ENCODE measurements at regions not wholly inside any gene's neighbourhood (a gene's known extent, or its start where the extent isn't known, plus 50 kb on each side); places are given as distances from the start of the nearest gene placed in this dataset.

DNA sequence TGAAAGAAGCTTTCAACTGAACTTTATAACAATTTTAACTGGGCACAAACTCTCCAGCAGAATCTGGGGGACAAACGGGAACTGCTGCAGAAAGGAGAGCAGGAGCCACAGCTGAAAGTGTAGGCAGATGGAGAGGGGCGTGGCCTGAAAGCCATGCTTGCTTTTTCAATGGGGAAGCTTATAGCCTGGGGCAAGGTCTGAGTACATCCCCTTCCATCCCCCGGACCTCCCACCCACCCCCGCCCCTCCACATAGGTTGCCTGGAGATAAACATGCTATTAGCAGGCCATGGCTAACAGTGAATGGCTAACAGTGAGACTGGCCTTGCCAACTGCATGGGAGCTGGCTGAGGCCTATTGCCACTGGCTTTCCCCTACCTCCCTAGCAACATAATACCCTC, 317.9 kb upstream of the TANK start (continued):
- TF ChIP-seq, protein P1, sequence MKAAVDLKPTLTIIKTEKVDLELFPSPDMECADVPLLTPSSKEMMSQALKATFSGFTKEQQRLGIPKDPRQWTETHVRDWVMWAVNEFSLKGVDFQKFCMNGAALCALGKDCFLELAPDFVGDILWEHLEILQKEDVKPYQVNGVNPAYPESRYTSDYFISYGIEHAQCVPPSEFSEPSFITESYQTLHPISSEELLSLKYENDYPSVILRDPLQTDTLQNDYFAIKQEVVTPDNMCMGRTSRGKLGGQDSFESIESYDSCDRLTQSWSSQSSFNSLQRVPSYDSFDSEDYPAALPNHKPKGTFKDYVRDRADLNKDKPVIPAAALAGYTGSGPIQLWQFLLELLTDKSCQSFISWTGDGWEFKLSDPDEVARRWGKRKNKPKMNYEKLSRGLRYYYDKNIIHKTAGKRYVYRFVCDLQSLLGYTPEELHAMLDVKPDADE (IDR thresholded peaks at IDR 0.05), result no peak
- TF ChIP-seq EZH2phosphoT487 (IDR thresholded peaks at IDR 0.05; ENCODE audit: unreplicated experiment) (no peak), EZH2 (IDR thresholded peaks at IDR 0.05; ENCODE audit: low read depth, unreplicated experiment) (no peak), STAT1 (IDR thresholded peaks at IDR 0.05; ENCODE audit: unreplicated experiment) (no peak), ZNF331 (CRISPR knock-in tag; IDR thresholded peaks at IDR 0.05; ENCODE audit: low read depth) (no peak)
- TF ChIP-seq, protein P2, sequence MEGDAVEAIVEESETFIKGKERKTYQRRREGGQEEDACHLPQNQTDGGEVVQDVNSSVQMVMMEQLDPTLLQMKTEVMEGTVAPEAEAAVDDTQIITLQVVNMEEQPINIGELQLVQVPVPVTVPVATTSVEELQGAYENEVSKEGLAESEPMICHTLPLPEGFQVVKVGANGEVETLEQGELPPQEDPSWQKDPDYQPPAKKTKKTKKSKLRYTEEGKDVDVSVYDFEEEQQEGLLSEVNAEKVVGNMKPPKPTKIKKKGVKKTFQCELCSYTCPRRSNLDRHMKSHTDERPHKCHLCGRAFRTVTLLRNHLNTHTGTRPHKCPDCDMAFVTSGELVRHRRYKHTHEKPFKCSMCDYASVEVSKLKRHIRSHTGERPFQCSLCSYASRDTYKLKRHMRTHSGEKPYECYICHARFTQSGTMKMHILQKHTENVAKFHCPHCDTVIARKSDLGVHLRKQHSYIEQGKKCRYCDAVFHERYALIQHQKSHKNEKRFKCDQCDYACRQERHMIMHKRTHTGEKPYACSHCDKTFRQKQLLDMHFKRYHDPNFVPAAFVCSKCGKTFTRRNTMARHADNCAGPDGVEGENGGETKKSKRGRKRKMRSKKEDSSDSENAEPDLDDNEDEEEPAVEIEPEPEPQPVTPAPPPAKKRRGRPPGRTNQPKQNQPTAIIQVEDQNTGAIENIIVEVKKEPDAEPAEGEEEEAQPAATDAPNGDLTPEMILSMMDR (conservative IDR thresholded peaks at IDR 0.05; ENCODE audit: low read depth in 2 of 2), result no peak

DNA sequence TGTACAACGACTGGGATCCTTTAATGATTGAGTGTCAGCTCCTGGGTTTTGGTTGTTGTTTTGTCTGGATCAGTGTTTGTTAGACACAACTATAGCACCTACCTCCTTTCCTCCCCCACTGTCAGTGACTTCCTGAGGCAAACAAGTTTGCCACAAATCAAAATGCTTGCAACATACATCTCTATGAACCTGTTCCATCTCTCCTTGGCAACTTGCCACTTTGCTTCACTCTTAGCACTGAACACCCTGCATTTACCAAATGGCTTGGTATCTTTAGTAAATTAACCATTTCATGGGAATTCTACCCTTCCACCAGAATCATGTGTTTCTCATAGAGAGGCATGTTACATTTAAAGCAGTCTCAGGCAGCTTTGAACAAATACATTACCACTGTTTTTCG, 301.1 kb upstream of the TANK start:
- Histone ChIP-seq H3K4me3 (no peak overlapping the region), H3K27me3 (ENCODE audit: insufficient read depth) (no peaks in the 10 kb centered on the region), H4K20me1 (replicated peaks; ENCODE audit: insufficient read depth) (no peaks in the 10 kb centered on the region), H2AFZ (no peak overlapping the region), H3K79me2 (replicated peaks; ENCODE audit: insufficient read depth) (no peaks in the 10 kb centered on the region), H3K9me2 (ENCODE audit: insufficient read depth) (no peaks in the 10 kb centered on the region), H3K4me2 (no peak overlapping the region), H3K27ac (ENCODE audit: low read depth) (no peak overlapping the region), H3K36me3 (ENCODE audit: insufficient read depth) (no peaks in the 10 kb centered on the region), H3F3A (replicated peaks; ENCODE audit: low read depth) (no peaks in the 10 kb centered on the region), H3K4me1 (ENCODE audit: insufficient read depth) (no peaks in the 10 kb centered on the region)
- peaks cover 2% of the 10 kb centered on the region; the same call in 1 of the 3 replicates for H3K4me1 Mint-ChIP-seq
- peaks cover 8% of the 10 kb centered on the region; the same call in 2 of the 3 replicates for H3K9me3 Mint-ChIP-seq
- no peak overlapping the region for H3K4me3 Mint-ChIP-seq
- DNase-seq (ENCODE audit: low spot score), result no peak
- ATAC-seq, result no peak
- H3K27me3 Mint-ChIP-seq (ENCODE audit: insufficient read depth, low read depth, poor library complexity), result no peaks in the 10 kb centered on the region
- no peak overlapping the region for H3K27ac Mint-ChIP-seq
- H3K36me3 Mint-ChIP-seq (ENCODE audit: low read depth), result 0 out of 3 replicates have a peak, but pooled peaks cover 3% of the 10 kb centered on the region
- TF ChIP-seq ZNF114 (CRISPR knock-in tag; IDR thresholded peaks at IDR 0.05) (no peak), ZNF331 (CRISPR knock-in tag; IDR thresholded peaks at IDR 0.05; ENCODE audit: low read depth) (no peak), JUNB (IDR thresholded peaks at IDR 0.05; ENCODE audit: unreplicated experiment) (no peak), NANOG (IDR thresholded peaks at IDR 0.05; ENCODE audit: borderline replicate concordance) (no peak), EZH2phosphoT487 (IDR thresholded peaks at IDR 0.05; ENCODE audit: unreplicated experiment) (no peak), STAT1 (IDR thresholded peaks at IDR 0.05; ENCODE audit: unreplicated experiment) (no peak), EZH2 (IDR thresholded peaks at IDR 0.05; ENCODE audit: low read depth, unreplicated experiment) (no peak), CREB1 (CRISPR knock-in tag; IDR thresholded peaks at IDR 0.05; ENCODE audit: low read depth) (no peak)
- TF ChIP-seq, protein P3, sequence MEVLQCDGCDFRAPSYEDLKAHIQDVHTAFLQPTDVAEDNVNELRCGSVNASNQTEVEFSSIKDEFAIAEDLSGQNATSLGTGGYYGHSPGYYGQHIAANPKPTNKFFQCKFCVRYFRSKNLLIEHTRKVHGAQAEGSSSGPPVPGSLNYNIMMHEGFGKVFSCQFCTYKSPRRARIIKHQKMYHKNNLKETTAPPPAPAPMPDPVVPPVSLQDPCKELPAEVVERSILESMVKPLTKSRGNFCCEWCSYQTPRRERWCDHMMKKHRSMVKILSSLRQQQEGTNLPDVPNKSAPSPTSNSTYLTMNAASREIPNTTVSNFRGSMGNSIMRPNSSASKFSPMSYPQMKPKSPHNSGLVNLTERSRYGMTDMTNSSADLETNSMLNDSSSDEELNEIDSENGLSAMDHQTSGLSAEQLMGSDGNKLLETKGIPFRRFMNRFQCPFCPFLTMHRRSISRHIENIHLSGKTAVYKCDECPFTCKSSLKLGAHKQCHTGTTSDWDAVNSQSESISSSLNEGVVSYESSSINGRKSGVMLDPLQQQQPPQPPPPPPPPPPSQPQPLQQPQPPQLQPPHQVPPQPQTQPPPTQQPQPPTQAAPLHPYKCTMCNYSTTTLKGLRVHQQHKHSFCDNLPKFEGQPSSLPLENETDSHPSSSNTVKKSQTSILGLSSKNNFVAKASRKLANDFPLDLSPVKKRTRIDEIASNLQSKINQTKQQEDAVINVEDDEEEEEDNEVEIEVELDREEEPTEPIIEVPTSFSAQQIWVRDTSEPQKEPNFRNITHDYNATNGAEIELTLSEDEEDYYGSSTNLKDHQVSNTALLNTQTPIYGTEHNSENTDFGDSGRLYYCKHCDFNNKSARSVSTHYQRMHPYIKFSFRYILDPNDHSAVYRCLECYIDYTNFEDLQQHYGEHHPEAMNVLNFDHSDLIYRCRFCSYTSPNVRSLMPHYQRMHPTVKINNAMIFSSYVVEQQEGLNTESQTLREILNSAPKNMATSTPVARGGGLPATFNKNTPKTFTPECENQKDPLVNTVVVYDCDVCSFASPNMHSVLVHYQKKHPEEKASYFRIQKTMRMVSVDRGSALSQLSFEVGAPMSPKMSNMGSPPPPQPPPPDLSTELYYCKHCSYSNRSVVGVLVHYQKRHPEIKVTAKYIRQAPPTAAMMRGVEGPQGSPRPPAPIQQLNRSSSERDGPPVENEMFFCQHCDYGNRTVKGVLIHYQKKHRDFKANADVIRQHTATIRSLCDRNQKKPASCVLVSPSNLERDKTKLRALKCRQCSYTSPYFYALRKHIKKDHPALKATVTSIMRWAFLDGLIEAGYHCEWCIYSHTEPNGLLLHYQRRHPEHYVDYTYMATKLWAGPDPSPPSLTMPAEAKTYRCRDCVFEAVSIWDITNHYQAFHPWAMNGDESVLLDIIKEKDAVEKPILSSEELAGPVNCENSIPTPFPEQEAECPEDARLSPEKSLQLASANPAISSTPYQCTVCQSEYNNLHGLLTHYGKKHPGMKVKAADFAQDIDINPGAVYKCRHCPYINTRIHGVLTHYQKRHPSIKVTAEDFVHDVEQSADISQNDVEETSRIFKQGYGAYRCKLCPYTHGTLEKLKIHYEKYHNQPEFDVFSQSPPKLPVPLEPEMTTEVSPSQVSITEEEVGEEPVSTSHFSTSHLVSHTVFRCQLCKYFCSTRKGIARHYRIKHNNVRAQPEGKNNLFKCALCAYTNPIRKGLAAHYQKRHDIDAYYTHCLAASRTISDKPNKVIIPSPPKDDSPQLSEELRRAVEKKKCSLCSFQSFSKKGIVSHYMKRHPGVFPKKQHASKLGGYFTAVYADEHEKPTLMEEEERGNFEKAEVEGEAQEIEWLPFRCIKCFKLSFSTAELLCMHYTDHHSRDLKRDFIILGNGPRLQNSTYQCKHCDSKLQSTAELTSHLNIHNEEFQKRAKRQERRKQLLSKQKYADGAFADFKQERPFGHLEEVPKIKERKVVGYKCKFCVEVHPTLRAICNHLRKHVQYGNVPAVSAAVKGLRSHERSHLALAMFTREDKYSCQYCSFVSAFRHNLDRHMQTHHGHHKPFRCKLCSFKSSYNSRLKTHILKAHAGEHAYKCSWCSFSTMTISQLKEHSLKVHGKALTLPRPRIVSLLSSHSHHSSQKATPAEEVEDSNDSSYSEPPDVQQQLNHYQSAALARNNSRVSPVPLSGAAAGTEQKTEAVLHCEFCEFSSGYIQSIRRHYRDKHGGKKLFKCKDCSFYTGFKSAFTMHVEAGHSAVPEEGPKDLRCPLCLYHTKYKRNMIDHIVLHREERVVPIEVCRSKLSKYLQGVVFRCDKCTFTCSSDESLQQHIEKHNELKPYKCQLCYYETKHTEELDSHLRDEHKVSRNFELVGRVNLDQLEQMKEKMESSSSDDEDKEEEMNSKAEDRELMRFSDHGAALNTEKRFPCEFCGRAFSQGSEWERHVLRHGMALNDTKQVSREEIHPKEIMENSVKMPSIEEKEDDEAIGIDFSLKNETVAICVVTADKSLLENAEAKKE (CRISPR knock-in tag; IDR thresholded peaks at IDR 0.05), result no peak
- TF ChIP-seq, protein P2 (conservative IDR thresholded peaks at IDR 0.05; ENCODE audit: low read depth in 2 of 2), result no peak
- TF ChIP-seq, protein P1 (IDR thresholded peaks at IDR 0.05), result no peak
